Activated naive CD4-positive, alpha-beta T cell treated with anti-CD3 and anti-CD28 coated beads for 36 hours (primary cell): ENCODE measurements at regions not wholly inside any gene's neighbourhood (a gene's known extent, or its start where the extent isn't known, plus 50 kb on each side); places are given as distances from the start of the nearest gene placed in this dataset.

ENCODE experiments used
- CTCF ChIA-PET: fragments of 350-600 bp; sonication (Branson Sonifier 250); formaldehyde crosslinking; loops from one replicate; lab custom pipeline; 2021; ENCODE audit warnings: antibody characterized with exemption; lab: Charles Lee
- DNase-seq: peaks from one replicate; pipeline ENCODE4 v3.0.0-alpha.2; 2020
- H3K27ac Mint-ChIP-seq: one replicate; pipeline ENCODE4 v1.8.0; 2021; ENCODE audit warnings: mild to moderate bottlenecking, mixed read lengths
- H3K27me3 Mint-ChIP-seq: one replicate; pipeline ENCODE4 v1.8.0; 2021; ENCODE audit warnings: low read depth, mixed read lengths
- H3K36me3 Mint-ChIP-seq: one replicate; pipeline ENCODE4 v1.8.0; 2021; ENCODE audit warnings: low read depth, mixed read lengths
- H3K4me1 Mint-ChIP-seq: one replicate; pipeline ENCODE4 v1.8.0; 2021; ENCODE audit warnings: low read depth, mixed read lengths
- H3K4me3 Mint-ChIP-seq: one replicate; pipeline ENCODE4 v1.8.0; 2021; ENCODE audit warnings: mild to moderate bottlenecking, moderate library complexity, mixed read lengths
- H3K9me3 Mint-ChIP-seq: one replicate; pipeline ENCODE4 v1.8.0; 2021; ENCODE audit warnings: mixed read lengths
- intact Hi-C: fragments of 100-400 bp; cut with micrococcal nuclease; formaldehyde crosslinking; loops from one replicate; pipeline ENCODE4 v1.15.1; 2023

DNA sequence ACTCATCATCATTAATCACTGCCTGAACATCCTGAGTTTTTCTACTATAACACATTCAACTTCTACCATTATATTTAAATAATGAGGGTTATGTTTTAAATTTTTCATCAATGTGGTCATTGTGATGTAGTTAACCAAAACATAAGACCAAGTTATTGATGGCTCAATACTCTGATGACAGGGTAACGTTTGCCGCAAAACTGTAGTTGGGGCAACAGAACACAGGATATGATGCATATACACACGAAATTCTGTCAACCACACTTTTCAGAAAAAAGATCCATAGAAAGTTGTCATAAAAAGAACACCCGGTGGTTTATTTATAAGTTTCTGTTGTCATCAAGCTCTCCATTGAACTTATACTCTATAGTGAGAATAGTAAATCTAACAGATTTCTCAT, 121.7 kb upstream of the COL11A1 start:
- no peaks in the 10 kb centered on the region for H3K27me3 Mint-ChIP-seq
- DNase-seq: no peak
- H3K4me3 Mint-ChIP-seq: no peak overlapping the region
- CTCF ChIA-PET: no interaction called here
- no peak overlapping the region for H3K27ac Mint-ChIP-seq
- intact Hi-C loops: no loop called here
- no peaks in the 10 kb centered on the region for H3K36me3 Mint-ChIP-seq
- no peaks in the 10 kb centered on the region for H3K4me1 Mint-ChIP-seq
- H3K9me3 Mint-ChIP-seq: no peaks in the 10 kb centered on the region

DNA sequence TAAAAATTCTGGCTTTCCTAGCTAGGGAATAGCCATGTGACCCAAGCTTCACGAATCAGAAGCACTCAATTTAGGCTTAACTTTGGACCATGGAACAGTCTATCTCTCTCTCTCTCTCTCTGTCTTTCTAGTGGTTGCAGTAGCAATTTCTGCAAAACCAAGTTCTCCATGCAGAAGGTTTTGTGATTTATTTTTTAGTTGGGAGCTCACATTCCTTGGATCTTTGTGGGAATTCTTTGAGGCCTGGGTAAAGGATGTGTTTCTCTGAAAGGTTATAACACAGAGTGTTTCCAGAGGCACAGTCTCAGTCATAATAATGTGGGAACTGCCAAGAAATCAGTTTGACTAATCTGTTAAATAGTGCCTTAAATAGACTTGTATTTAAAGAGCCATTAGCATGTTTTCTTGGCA, 112.3 kb upstream of the COL11A1 start:
- CTCF ChIA-PET: no interaction called here

DNA sequence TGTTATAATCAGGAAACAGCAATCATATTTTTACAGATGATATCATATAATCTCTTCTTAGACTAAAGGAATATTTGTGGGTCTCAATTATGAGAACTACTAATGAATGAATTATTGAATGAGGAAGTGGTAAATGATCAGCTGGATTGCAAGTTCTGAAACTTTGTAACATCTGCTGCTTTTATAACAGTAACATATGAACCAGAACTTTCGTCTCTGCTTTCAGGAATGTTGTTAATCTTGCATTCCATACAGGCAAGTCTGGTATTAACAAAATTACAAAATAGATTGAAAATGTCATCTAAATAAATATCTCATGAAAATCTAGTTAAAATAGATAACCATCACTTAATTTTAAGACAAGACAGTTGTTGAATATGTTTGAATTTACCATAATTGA, 110.5 kb upstream of the COL11A1 start:
- no peak overlapping the region for H3K27ac Mint-ChIP-seq
- intact Hi-C loops: no loop called here
- H3K4me1 Mint-ChIP-seq: no peaks in the 10 kb centered on the region
- peaks cover 2% of the 10 kb centered on the region for H3K9me3 Mint-ChIP-seq
- DNase-seq: no peak
- no peaks in the 10 kb centered on the region for H3K27me3 Mint-ChIP-seq
- CTCF ChIA-PET: no interaction called here
- no peak overlapping the region for H3K4me3 Mint-ChIP-seq
- no peaks in the 10 kb centered on the region for H3K36me3 Mint-ChIP-seq

More for the DNA sequence above, 112.3 kb upstream of the COL11A1 start:
- H3K4me3 Mint-ChIP-seq: no peak overlapping the region
- peaks cover 2% of the 10 kb centered on the region for H3K9me3 Mint-ChIP-seq
- no peaks in the 10 kb centered on the region for H3K27me3 Mint-ChIP-seq
- intact Hi-C loops: no loop called here
- no peaks in the 10 kb centered on the region for H3K36me3 Mint-ChIP-seq
- no peak for DNase-seq
- H3K27ac Mint-ChIP-seq: no peak overlapping the region
- no peaks in the 10 kb centered on the region for H3K4me1 Mint-ChIP-seq

DNA sequence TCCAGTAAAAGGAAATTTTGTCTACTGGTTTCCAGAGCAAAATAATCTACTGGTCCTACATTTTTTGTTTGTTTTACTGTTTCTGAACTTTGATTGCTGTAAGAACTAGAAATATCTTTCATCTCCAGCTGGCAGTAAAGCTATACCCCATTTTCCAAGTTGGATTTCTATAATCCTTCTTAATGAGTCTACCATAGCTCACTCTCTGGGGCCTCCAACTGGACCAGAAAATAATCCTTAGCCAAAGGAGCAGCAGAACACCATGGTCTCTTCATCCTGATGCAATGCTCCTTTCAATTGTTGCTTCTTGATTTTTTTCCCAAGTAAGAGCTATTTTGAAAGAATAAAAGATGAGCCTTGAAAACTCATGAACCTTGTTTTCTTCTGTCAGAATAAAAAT, 110.0 kb upstream of the COL11A1 start:
- no peaks in the 10 kb centered on the region for H3K36me3 Mint-ChIP-seq
- peaks cover 2% of the 10 kb centered on the region for H3K9me3 Mint-ChIP-seq
- intact Hi-C loops: no loop called here
- H3K4me1 Mint-ChIP-seq: no peaks in the 10 kb centered on the region
- DNase-seq: no peak
- no peak overlapping the region for H3K27ac Mint-ChIP-seq
- no peak overlapping the region for H3K4me3 Mint-ChIP-seq
- CTCF ChIA-PET: no interaction called here
- H3K27me3 Mint-ChIP-seq: no peaks in the 10 kb centered on the region

DNA sequence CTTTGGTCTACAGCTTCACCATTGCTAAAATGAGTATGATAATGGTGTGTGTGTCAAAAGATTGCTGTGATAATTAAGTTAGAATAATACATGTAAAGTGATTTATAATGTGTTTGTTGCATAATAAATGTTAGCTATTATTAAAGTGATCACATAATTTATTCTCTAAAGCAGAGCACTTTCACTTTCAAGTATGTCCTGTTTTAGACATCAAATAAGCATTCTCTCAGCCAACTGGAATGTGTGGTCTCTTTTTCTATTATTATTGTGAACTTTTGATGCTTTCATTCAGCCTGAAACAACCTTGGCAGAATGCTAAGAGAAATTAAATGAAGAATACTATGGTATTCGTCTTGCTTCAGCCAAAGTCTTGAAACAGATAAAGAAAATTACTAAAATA, 102.8 kb upstream of the COL11A1 start:
- no peak overlapping the region for H3K27ac Mint-ChIP-seq
- H3K9me3 Mint-ChIP-seq: no peaks in the 10 kb centered on the region
- no peak for DNase-seq
- no peaks in the 10 kb centered on the region for H3K27me3 Mint-ChIP-seq
- H3K36me3 Mint-ChIP-seq: no peaks in the 10 kb centered on the region
- H3K4me3 Mint-ChIP-seq: no peak overlapping the region
- H3K4me1 Mint-ChIP-seq: no peaks in the 10 kb centered on the region
- intact Hi-C loops: no loop called here
- CTCF ChIA-PET: no interaction called here

DNA sequence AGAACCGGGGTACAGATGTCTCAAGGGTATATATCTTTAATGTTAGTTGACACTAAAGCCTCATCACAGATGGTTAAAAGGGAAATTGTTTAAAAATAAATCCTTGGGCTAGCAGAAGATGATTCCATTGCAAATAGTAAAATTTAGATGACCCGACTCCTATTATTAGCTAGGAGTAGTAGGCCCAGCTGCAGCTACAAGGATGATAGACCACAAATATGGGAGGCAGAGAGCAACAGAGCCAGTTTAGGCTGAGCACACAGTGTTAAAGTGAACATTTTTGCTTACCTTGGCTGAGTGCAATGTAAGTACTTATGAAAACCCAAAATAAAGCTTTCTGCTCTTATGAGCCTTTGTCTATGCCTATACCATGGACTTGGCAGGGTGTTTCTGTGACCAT, 100.5 kb upstream of the COL11A1 start:
- CTCF ChIA-PET: interaction anchor here (0.6 kb wide), 1 partner anchor 376 kb away, joined by 4 read pairs; no protein-coding TSS in a partner anchor
- no peaks in the 10 kb centered on the region for H3K27me3 Mint-ChIP-seq
- H3K4me1 Mint-ChIP-seq: no peaks in the 10 kb centered on the region
- no peaks in the 10 kb centered on the region for H3K36me3 Mint-ChIP-seq
- no peak for DNase-seq
- no peaks in the 10 kb centered on the region for H3K9me3 Mint-ChIP-seq
- H3K27ac Mint-ChIP-seq: no peak overlapping the region
- H3K4me3 Mint-ChIP-seq: no peak overlapping the region
- intact Hi-C loops: no loop called here

DNA sequence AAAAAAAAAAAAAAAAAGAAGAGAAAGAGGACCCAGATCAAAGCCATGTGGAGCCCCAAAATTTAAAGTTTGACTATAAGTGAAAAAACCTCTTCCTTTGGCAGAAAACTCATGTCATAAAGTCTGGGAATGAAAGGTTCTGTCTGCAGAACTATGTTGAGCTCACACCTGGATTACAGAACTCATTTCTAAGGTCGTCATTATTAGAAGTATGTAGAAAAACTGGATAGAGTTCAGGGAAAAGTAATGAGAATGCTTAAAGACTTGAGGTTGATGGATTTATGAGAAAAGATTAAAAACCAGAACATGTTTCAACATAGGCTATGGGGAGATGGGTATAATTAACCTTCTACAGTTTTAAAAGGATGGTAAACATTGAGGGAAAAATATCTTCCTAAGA, 90.7 kb upstream of the COL11A1 start:
- Mint-ChIP-seq H3K4me1 (no peaks in the 10 kb centered on the region), H3K9me3 (peaks cover 1% of the 10 kb centered on the region), H3K27ac (no peak overlapping the region), H3K36me3 (no peaks in the 10 kb centered on the region), H3K27me3 (no peaks in the 10 kb centered on the region), H3K4me3 (no peak overlapping the region)
- intact Hi-C loops: no loop called here
- DNase-seq: no peak
- CTCF ChIA-PET: interaction anchor here (0.6 kb wide), 1 partner anchor 14 kb away, joined by 3 read pairs; no protein-coding TSS in a partner anchor

DNA sequence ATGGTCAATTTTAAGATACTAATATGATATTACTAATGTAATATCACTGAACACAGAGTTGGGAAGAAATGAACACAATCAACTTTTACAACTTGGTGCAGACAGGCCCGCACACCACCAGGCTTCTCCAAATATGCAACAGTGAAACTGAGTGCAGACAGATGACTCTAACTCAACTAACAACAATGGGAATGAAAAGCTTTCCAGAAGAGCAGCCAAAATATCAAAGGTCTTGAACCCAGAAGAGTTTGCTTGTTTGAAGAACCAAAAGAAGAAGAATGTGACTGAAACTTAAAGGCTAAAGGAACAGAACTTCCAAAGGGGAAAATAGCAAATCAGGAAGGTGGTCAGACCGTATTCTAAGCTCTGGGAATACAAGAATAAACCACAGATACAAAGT, 89.8 kb upstream of the COL11A1 start:
- H3K9me3 Mint-ChIP-seq: peaks cover 1% of the 10 kb centered on the region
- H3K4me3 Mint-ChIP-seq: no peak overlapping the region
- no peak overlapping the region for H3K27ac Mint-ChIP-seq
- no peaks in the 10 kb centered on the region for H3K36me3 Mint-ChIP-seq
- intact Hi-C loops: no loop called here
- H3K27me3 Mint-ChIP-seq: no peaks in the 10 kb centered on the region
- H3K4me1 Mint-ChIP-seq: no peaks in the 10 kb centered on the region
- DNase-seq: no peak
- CTCF ChIA-PET: no interaction called here

DNA sequence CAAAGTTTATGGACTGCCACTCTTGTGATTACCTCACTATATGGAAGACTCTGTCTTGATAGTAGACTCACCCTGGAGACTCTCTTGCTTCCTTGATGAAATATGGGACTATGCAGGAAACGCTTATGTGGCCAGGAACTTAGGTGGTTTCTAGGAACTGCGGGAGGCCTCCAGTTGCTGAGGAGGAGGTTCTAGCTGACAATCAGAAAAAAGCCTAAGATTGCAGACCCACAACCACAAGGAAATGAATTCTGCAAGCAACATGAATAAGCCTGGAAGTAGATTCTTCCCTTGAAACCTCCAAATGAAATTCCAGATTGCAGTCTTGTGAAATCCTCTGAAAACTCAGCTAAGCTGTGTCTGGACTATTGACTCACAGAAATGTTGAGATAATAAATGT, 88.9 kb upstream of the COL11A1 start:
- H3K27ac Mint-ChIP-seq: no peak overlapping the region
- no peak for DNase-seq
- H3K9me3 Mint-ChIP-seq: peaks cover 1% of the 10 kb centered on the region
- H3K4me1 Mint-ChIP-seq: no peaks in the 10 kb centered on the region
- no peaks in the 10 kb centered on the region for H3K27me3 Mint-ChIP-seq
- intact Hi-C loops: no loop called here
- CTCF ChIA-PET: interaction anchor here (0.8 kb wide), 1 partner anchor 54 kb away, joined by 4 read pairs; no protein-coding TSS in a partner anchor
- H3K4me3 Mint-ChIP-seq: no peak overlapping the region
- H3K36me3 Mint-ChIP-seq: no peaks in the 10 kb centered on the region

DNA sequence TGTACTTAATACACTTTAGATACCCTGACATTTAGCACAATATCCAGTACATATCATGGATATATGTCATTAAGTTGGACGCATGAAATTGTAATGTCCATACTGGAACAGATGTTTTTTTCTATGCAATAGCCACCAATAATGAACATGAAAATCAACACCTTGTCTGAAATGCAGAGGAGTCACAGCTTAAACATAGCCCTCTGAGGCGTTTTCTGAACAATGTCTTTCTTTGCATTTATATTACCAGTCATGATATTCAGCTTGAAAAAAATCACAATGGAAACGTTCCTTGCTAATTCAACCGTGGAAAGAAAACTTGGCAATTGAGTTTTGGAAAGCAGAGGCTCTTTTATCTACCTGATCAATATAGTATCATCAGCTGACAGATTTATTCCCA, 86.7 kb upstream of the COL11A1 start:
- DNase-seq: no peak
- Mint-ChIP-seq H3K27me3 (no peaks in the 10 kb centered on the region), H3K27ac (no peak overlapping the region), H3K4me1 (no peaks in the 10 kb centered on the region), H3K36me3 (no peaks in the 10 kb centered on the region), H3K4me3 (no peak overlapping the region), H3K9me3 (peaks cover 1% of the 10 kb centered on the region)
- CTCF ChIA-PET: no interaction called here
- intact Hi-C loops: no loop called here

DNA sequence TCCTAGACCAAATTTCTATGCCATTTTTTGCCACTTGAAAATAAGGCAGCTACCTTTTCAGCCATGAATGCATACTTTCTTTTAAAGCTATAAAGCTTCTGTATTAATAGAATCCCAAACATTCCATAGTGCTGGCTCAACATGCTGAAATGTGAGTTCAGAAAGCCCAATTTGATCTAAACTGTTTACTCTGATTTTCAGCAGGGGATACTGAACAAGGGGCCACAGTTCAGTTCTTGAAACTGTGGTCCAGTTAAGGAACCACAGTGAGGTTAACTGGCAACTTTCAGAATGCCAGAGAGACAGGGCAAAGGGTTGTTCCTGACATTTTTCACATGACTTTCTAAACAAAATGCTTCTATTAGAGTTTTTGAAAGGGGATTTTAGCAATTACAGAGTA, 85.7 kb upstream of the COL11A1 start:
- Mint-ChIP-seq H3K4me1 (no peaks in the 10 kb centered on the region), H3K9me3 (peaks cover 1% of the 10 kb centered on the region), H3K36me3 (no peaks in the 10 kb centered on the region), H3K27ac (no peak overlapping the region), H3K27me3 (no peaks in the 10 kb centered on the region), H3K4me3 (no peak overlapping the region)
- CTCF ChIA-PET: no interaction called here
- DNase-seq: no peak
- intact Hi-C loops: no loop called here

DNA sequence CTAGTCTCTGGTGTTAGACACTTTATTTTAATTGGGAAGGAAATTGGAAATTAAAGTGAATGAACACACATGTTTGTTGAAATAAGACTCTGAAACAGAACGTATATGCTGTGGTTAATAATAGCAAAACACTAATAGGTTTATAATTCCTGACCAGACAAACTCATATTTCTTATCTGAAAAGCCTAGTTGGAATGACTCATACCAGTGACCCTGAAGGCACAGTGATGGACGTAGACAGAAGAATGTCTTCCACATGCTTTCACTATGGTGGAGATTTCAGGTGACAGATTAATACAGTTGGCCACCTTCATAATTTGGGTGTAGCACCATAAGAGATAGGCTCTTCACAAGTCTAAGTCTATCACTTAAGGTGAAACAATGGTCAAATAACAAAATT, 83.0 kb upstream of the COL11A1 start:
- Mint-ChIP-seq H3K27ac (no peak overlapping the region), H3K27me3 (no peaks in the 10 kb centered on the region), H3K4me3 (no peak overlapping the region), H3K36me3 (no peaks in the 10 kb centered on the region), H3K9me3 (peaks cover 1% of the 10 kb centered on the region), H3K4me1 (no peaks in the 10 kb centered on the region)
- CTCF ChIA-PET: no interaction called here
- intact Hi-C loops: no loop called here
- DNase-seq: no peak

DNA sequence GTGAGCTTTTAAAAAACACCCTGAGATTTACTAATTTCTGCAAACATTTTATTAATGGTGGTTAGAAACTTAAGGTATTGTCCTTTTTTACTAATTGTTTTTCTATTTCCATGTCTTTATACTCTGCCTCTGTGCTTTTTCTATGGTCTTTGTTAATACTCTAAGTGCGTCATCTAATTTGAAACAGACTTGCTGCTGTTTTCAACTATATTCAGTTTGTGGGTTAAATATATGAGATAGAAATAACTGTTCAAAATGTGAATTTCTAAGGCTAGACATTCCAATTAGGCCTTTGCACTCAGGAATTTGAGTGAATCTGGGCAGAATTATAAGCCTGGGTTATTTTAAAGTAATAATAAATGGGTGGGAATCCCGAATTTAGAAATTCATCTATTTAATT, 82.4 kb upstream of the COL11A1 start:
- H3K36me3 Mint-ChIP-seq: no peaks in the 10 kb centered on the region
- H3K9me3 Mint-ChIP-seq: peaks cover 1% of the 10 kb centered on the region

DNA sequence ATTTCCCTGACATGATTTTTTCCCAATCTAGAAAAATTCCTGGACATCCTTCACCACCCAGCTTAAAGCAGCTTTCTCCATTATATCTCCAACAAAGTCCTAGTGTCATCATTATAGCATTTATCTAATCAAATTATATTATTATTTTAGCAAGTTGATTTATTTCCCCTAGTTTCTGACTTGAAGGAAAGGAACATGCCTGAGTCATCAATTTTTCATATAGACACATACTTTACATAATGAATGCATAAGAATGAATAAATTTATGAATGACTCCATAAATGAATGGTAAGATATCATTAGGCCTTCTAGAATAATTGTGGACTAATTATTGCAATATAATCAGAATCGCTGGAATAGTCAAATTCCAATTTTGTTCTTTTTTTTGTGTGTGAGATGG, 79.4 kb upstream of the COL11A1 start:
- intact Hi-C loops: no loop called here
- no peaks in the 10 kb centered on the region for H3K4me1 Mint-ChIP-seq
- H3K27ac Mint-ChIP-seq: no peak overlapping the region

More for the DNA sequence above, 82.4 kb upstream of the COL11A1 start:
- no peak for DNase-seq
- CTCF ChIA-PET: no interaction called here
- Mint-ChIP-seq H3K27ac (no peak overlapping the region), H3K4me3 (no peak overlapping the region), H3K27me3 (no peaks in the 10 kb centered on the region), H3K4me1 (no peaks in the 10 kb centered on the region)
- intact Hi-C loops: no loop called here

More for the DNA sequence above, 79.4 kb upstream of the COL11A1 start:
- Mint-ChIP-seq H3K27me3 (no peaks in the 10 kb centered on the region), H3K4me3 (no peak overlapping the region), H3K36me3 (no peaks in the 10 kb centered on the region), H3K9me3 (peaks cover 5% of the 10 kb centered on the region)
- CTCF ChIA-PET: no interaction called here
- DNase-seq: no peak
